Tibial artery (tissue), 4 donors: ENCODE measurements at regions not wholly inside any gene's neighbourhood (a gene's known extent, or its start where the extent isn't known, plus 50 kb on each side); places are given as distances from the start of the nearest gene placed in this dataset.

ENCODE experiments used
- DNase-seq, 2 donors: peaks; one replicate each; pipeline ENCODE4 v3.0.0-alpha.2; 2019
- H3K27ac ChIP-seq, 2 donors: fragments of 200-600 bp; sonication (generic) in 1 of 2; 1 replicate in 1 of 2; 2 replicates in 1 of 2; pipeline ENCODE4 v1.5.1; 2018 to 2019; ENCODE audit warnings: mild to moderate bottlenecking in 1 of 2
- H3K27me3 ChIP-seq, 2 donors: fragments of 200-600 bp; sonication (generic) in 1 of 2; one replicate each; pipeline versions ENCODE4 v1.5.1 to v1.6.0; 2016 to 2019
- H3K36me3 ChIP-seq, 3 donors: fragments of 200-600 bp; sonication (generic) in 2 of 3; one replicate each; pipeline ENCODE4 v1.5.1; 2016 to 2019; ENCODE audit warnings: mild to moderate bottlenecking in 2 of 3
- H3K4me1 ChIP-seq, 4 donors: fragments of 200-600 bp; sonication (generic) in 2 of 4; 1 replicate in 3 of 4; 2 replicates in 1 of 4; pipeline ENCODE4 v1.5.1; 2016 to 2019
- H3K4me3 ChIP-seq, 2 donors: fragments of 200-600 bp; sonication (generic) in 1 of 2; 1 replicate in 1 of 2; 2 replicates in 1 of 2; pipeline ENCODE4 v1.5.1; 2018 to 2019; ENCODE audit warnings: mild to moderate bottlenecking in 2 of 2
- H3K9me3 ChIP-seq, 3 donors: fragments of 200-600 bp; sonication (generic) in 1 of 3; one replicate each; pipeline ENCODE4 v1.5.1; 2016 to 2019
- CTCF ChIP-seq, 2 experiments: fragments of 200-600 bp in 1 of 2; fragments of 450-650 bp in 1 of 2; IDR thresholded peaks; one replicate each; pipeline ENCODE4 v1.5.1; 2017 to 2019; ENCODE audit warnings: antibody characterized with exemption in 2 of 2, mild to moderate bottlenecking in 1 of 2, moderate library complexity in 1 of 2
- intact Hi-C: fragments of 100-400 bp; cut with DNase I; formaldehyde crosslinking; loops from one replicate; pipeline ENCODE4 v1.15.0; 2023; ENCODE audit warnings: low total_unique reads

GRCh38 chr4:160247091-160247656, 1144.3 kb downstream of the RAPGEF2 start:
- H3K9me3 ChIP-seq: no peaks in the 10 kb centered on the region
- H3K27ac ChIP-seq: no peak overlapping the region
- H3K4me1 ChIP-seq: no peaks in the 10 kb centered on the region
- DNase-seq: no peak
- no peak overlapping the region for H3K4me3 ChIP-seq
- no peaks in the 10 kb centered on the region for H3K27me3 ChIP-seq
- H3K36me3 ChIP-seq: no peaks in the 10 kb centered on the region
- intact Hi-C loops: no loop called here
- no peak for TF ChIP-seq CTCF (IDR thresholded peaks at IDR 0.05)

GRCh38 chr4:160251522-160252170, 1148.8 kb downstream of the RAPGEF2 start:
- no peak for TF ChIP-seq CTCF (IDR thresholded peaks at IDR 0.05)
- Histone ChIP-seq H3K27ac (no peak overlapping the region), H3K4me3 (no peak overlapping the region), H3K4me1 (no peaks in the 10 kb centered on the region), H3K9me3 (no peaks in the 10 kb centered on the region), H3K27me3 (no peaks in the 10 kb centered on the region), H3K36me3 (no peaks in the 10 kb centered on the region)
- intact Hi-C loops: no loop called here
- DNase-seq: no peak

GRCh38 chr4:160257318-160257717, 1154.4 kb downstream of the RAPGEF2 start:
- DNase-seq: no peak
- Histone ChIP-seq H3K27ac (no peak overlapping the region), H3K9me3 (no peaks in the 10 kb centered on the region), H3K36me3 (no peaks in the 10 kb centered on the region), H3K4me1 (no peaks in the 10 kb centered on the region), H3K27me3 (no peaks in the 10 kb centered on the region), H3K4me3 (no peak overlapping the region)
- TF ChIP-seq CTCF (IDR thresholded peaks at IDR 0.05): no peak
- intact Hi-C loops: no loop called here

- H3K4me3 ChIP-seq: no peak overlapping the region
- no peak for DNase-seq
- intact Hi-C loops: no loop called here
- no peaks in the 10 kb centered on the region for H3K27me3 ChIP-seq
- no peak for TF ChIP-seq CTCF (IDR thresholded peaks at IDR 0.05)
- no peaks in the 10 kb centered on the region for H3K36me3 ChIP-seq
- no peaks in the 10 kb centered on the region for H3K9me3 ChIP-seq
- no peaks in the 10 kb centered on the region for H3K4me1 ChIP-seq
- no peak overlapping the region for H3K27ac ChIP-seq
Measured at GRCh38 chr4:160265014-160265413, 1162.1 kb downstream of the RAPGEF2 start.

- no peak for DNase-seq
- no peaks in the 10 kb centered on the region for H3K4me1 ChIP-seq
- H3K4me3 ChIP-seq: no peak overlapping the region
- TF ChIP-seq CTCF (IDR thresholded peaks at IDR 0.05): no peak
- no peaks in the 10 kb centered on the region for H3K27me3 ChIP-seq
- no peak overlapping the region for H3K27ac ChIP-seq
- intact Hi-C loops: no loop called here
- H3K9me3 ChIP-seq: no peaks in the 10 kb centered on the region
- H3K36me3 ChIP-seq: no peaks in the 10 kb centered on the region
Measured at GRCh38 chr4:160265836-160266235, 1163.0 kb downstream of the RAPGEF2 start.
